Dermis microvascular lymphatic vessel endothelial cell (primary cell): ENCODE measurements at regions not wholly inside any gene's neighbourhood (a gene's known extent, or its start where the extent isn't known, plus 50 kb on each side); places are given as distances from the start of the nearest gene placed in this dataset.
A peak's percentile ranks its signal among the peaks of the same experiment; 100 is the strongest.
"Not testable (repeated sequence)": the region's sequence is repeated elsewhere in the genome, so short reads cannot be mapped to it uniquely, and the experiment has no call there.

Experiments used
- DNase-seq, 2 donors: peaks; one replicate each; pipeline versions ENCODE4 v3.0.0 to v3.0.0-alpha.2; 2010; ENCODE audit warnings: low read depth in 2 of 2

DNA sequence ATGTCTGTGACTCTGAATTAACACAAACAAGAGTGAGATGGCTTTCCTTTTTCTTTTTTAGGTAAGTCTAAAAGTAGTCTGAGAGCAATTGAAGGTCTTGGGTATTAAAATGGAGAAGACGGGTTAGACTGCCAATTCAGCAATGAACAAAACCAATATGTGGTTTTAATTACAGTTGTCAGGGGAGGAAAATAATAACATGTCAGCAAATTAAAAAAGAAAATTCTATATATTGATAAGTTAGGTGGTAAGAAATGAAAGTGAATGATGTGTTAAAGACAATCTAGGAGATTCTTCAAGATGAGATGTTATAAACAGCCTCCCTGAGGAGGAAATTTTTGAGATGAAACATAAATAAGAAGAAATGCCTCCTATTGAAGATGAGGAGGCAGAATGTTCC lies 150.6 kb upstream of the HSF2 start:
- DNase-seq, result no peak

DNA sequence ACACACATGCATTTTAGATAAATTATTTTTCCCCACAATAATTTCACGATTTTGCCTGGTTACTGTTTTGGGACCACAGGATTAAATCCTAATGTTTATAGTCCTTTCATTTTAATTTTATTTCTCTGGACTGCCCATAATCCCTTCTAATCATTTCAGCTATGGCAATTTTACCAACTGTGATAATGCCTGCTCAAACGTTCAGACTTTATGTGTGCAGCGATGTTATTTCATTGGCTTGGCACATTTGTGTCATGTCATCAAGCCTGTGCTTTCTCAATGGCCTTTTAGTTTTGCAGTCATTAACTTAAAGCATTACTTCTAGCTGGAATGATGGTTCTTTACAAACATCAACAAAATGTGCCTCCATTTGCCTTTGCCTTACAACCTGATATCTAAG lies 140.6 kb upstream of the HSF2 start:
- no peak for DNase-seq

GRCh38 chr6:122264557-122264956 lies 134.9 kb upstream of the HSF2 start:
- no peak for DNase-seq

GRCh38 chr6:122265755-122266154 lies 133.7 kb upstream of the HSF2 start:
- DNase-seq, result no peak

DNA sequence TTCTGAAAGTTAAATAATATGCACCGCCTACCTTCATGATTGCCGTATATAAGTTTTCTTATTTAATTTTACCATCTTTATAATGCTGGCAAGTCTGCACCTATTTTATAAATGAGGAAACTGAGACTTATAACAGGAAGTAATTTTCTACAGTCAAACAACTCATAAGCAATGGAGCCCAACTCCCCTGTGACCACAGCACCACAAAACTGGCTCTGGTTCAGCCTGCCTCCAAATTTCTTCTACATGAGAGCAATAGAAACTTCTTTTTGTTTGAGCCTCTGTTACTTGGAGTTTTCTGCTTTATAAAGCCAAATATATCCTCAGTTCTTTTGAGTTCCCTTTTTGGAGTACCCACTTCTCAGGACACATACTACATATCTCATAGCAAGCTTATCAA lies 131.1 kb upstream of the HSF2 start:
- DNase-seq, result no peak

- DNase-seq, result no peak
These were observed 122.8 kb upstream of the HSF2 start for GRCh38 chr6:122276637-122277036.

DNA sequence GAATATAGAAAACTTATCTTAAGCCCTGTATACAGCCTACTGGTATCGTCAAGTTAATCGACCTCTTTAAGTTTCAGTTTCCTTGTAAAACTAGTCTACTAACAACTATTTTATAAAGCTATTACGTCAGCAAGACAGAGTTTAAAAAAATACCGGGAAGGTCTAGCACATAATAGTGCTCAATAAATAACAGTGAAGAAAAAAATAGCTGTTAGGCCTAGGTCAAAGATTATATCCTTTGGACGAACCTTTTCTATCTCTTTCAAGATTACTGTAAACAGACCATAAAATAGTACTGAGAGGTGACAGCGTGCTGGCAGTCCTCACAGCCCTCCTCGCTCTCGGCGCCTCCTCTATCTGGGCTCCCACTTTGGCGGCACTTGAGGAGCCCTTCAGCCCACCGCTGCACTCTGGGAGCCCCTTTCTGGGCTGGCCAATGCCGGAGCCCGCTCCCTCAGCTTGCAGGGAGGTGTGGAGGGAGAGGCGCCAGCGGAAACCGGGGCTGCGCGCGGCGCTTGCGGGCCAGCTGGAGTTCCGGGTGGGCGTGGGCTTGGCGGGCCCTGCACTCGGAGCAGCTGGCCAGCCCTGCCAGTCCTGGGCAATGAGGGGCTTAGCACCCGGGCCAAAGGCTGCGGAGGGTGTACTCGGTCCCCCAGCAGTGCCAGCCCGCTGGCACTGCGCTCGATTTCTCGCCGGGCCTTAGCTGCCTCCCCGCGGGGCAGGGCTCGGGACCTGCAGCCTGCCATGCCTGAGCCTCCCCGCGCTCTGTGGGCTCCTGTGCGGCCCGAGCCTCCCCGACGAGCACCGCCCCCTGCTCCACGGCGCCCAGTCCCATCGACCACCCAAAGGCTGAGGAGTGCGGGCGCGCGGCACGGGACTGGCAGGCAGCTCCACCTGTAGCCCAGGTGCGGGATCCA lies 119.1 kb upstream of the HSF2 start:
- not testable (repeated sequence) for DNase-seq

GRCh38 chr6:122283884-122284283 lies 115.6 kb upstream of the HSF2 start:
- no peak for DNase-seq

- DNase-seq, result no peak
These were observed 114.6 kb upstream of the HSF2 start for GRCh38 chr6:122284848-122285247.

GRCh38 chr6:122285292-122285913 lies 114.0 kb upstream of the HSF2 start:
- DNase-seq, result no peak

GRCh38 chr6:122286512-122286911 lies 112.9 kb upstream of the HSF2 start:
- no peak for DNase-seq

DNA sequence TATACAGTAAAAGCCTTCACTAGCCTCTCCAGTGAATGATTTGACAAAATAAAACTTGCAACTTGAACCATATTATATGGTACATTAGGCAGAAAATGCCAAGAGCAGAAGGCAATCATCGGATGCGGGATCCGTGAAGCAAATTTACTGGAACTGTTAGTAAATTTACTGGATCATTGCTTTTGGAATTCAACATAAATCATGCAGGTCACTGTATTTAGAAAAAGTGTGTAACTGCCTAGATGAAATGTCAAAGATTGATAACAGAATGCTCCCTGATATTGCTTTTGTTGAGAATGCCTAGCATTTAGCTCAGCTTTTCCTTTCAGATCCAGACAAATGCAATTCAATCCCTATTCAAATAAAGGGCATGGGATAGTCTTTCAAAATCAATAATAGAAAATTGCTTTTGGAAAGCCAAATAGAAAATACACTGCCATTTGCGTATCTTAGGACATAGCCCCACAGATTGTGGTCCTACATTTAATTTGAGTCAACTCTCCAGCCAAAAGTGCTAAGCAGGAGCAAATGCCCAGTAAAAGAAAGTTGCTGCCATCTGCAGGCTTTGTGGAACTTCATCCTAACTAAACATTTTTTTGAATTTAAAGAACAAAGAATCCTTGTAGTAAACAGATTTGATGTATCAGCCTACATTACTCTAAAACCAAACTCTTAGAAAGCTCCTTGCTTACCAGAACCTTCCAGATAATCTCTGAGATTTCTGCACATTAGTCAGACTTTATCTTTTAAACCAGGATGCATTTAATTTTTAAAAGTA lies 109.5 kb upstream of the HSF2 start:
- peak; percentile 3 to 6 for DNase-seq

- DNase-seq, result no peak
These were observed 102.4 kb upstream of the HSF2 start for GRCh38 chr6:122297010-122297409.

GRCh38 chr6:122302067-122302466 lies 97.4 kb upstream of the HSF2 start:
- DNase-seq, result no peak

GRCh38 chr6:122307577-122307976 lies 91.9 kb upstream of the HSF2 start:
- DNase-seq, result no peak

- no peak for DNase-seq
These were observed 91.4 kb upstream of the HSF2 start for GRCh38 chr6:122308074-122308473.

DNA sequence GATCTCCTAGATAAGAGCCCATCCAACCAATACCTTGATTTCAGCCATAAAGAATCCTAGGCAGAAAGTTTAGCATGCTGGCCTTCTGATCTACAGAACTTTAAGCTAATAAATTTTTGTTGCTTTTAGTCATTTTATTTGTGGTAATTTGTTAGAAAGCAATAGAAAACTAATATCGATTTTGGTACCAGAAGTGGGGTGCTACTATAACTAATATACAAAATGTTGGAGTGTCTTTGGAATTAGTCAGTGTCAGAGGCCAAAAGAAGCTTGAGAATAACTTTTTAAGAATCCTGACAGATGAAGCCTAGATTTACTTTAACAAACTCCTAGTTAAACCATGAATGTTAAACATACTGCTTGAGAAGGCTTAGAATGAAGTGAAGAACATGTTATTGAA lies 83.6 kb upstream of the HSF2 start:
- no peak for DNase-seq

- peak in 1 of 2 donors; percentile 1 for DNase-seq
These were observed 76.6 kb upstream of the HSF2 start for GRCh38 chr6:122322824-122323223.

DNA sequence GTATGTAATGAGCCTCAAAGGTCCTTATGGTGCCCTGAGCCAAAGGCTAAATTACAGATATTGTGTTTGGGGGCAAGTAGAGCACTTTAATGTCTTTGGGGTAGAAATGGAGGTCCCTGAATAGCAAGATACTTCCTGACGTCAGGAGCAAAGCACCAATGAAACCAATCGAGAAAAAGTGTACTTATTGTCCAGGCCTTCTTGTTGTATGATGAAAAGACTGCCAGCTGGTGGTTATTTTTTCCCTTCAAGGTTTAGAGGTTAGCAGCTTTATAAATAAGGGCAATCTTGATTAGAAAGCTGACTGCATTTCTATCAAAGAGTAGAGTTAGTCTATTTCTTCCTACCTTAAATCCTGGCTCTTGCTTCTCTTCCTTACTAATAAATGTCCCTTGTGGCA lies 76.1 kb upstream of the HSF2 start:
- DNase-seq, result no peak

DNA sequence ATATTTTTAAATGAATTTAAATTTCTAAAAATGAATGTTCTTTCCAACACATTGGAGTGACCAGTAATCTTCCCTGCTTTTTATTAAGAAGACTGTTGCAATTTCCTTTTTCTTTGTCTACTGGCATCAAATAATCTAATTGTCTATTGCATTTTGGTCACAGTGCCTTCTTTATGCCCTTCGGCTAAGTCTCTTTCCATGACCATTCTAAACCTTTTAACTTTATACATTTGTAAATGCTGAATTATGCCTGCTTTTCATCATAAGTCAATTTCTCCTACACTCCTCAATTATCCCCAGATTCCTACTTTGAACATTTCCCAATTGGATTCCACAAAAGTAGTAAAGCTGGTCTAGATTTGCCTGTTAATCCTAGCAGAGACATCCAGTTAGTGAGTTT lies 69.1 kb upstream of the HSF2 start:
- no peak for DNase-seq

- DNase-seq, result no peak
These were observed 61.8 kb upstream of the HSF2 start for GRCh38 chr6:122337645-122338044.

DNA sequence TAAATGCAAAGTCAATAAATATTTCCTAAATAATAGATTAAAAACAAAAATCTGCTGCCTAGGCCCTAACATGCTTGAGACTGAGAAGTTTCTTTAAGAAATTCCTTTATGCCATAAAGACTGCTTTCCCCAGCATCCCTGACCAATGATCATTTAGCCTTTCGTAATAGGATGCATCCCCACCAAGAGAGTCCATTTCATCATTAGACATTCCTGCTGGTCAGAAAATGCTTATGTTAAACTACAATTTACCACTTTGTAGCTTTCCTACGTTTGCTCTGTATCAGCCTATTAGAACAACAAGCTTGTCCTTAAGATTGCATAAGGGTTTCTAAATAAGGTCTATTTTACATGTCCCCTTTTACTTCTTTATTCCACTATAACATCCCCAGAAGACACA lies 59.8 kb upstream of the HSF2 start:
- DNase-seq, result no peak
